ENCODE measurements at regions not wholly inside any gene's neighbourhood (a gene's known extent, or its start where the extent isn't known, plus 50 kb on each side); places are given as distances from the start of the nearest gene placed in this dataset.

GRCh38 chr3:34268032-34268709, 469.7 kb downstream of the PDCD6IP start:
- no peak overlapping the region for H3K4me3 ChIP-seq (replicated peaks; ENCODE audit: low read depth, low read length)
- TF ChIP-seq CTCF (IDR thresholded peaks at IDR 0.05; ENCODE audit: low read length, missing control alignments) = no peak
- peak; percentile 20 for DNase-seq (ENCODE audit: low read depth)

GRCh38 chr3:34275811-34276210, 477.4 kb downstream of the PDCD6IP start:
- no peak for TF ChIP-seq CTCF (IDR thresholded peaks at IDR 0.05; ENCODE audit: low read length, missing control alignments)
- no peak for DNase-seq (ENCODE audit: low read depth)
- no peak overlapping the region for H3K4me3 ChIP-seq (replicated peaks; ENCODE audit: low read depth, low read length)

GRCh38 chr3:34276342-34276741, 477.9 kb downstream of the PDCD6IP start:
- TF ChIP-seq CTCF (IDR thresholded peaks at IDR 0.05; ENCODE audit: low read length, missing control alignments) = no peak
- H3K4me3 ChIP-seq (replicated peaks; ENCODE audit: low read depth, low read length) = no peak overlapping the region
- DNase-seq (ENCODE audit: low read depth) = no peak

GRCh38 chr3:34277110-34277509, 478.7 kb downstream of the PDCD6IP start:
- no peak overlapping the region for H3K4me3 ChIP-seq (replicated peaks; ENCODE audit: low read depth, low read length)
- no peak for DNase-seq (ENCODE audit: low read depth)
- TF ChIP-seq CTCF (IDR thresholded peaks at IDR 0.05; ENCODE audit: low read length, missing control alignments) = no peak

- no peak overlapping the region for H3K4me3 ChIP-seq (replicated peaks; ENCODE audit: low read depth, low read length)
- no peak for TF ChIP-seq CTCF (IDR thresholded peaks at IDR 0.05; ENCODE audit: low read length, missing control alignments)
- no peak for DNase-seq (ENCODE audit: low read depth)
Measured at GRCh38 chr3:34279901-34280300, 481.5 kb downstream of the PDCD6IP start.

- no peak overlapping the region for H3K4me3 ChIP-seq (replicated peaks; ENCODE audit: low read depth, low read length)
- TF ChIP-seq CTCF (IDR thresholded peaks at IDR 0.05; ENCODE audit: low read length, missing control alignments) = no peak
- no peak for DNase-seq (ENCODE audit: low read depth)
Measured at GRCh38 chr3:34283751-34284150, 485.3 kb downstream of the PDCD6IP start.

All from fibroblast of pulmonary artery (primary cell).